ENCODE measurements at regions not wholly inside any gene's neighbourhood (a gene's known extent, or its start where the extent isn't known, plus 50 kb on each side); places are given as distances from the start of the nearest gene placed in this dataset.

- TF ChIP-seq CTCF (IDR thresholded peaks at IDR 0.05) = no peak
- no peak for TF ChIP-seq POLR2A (IDR thresholded peaks at IDR 0.05; ENCODE audit: low read depth)
Measured at GRCh38 chr9:108274971-108275370, 580.8 kb downstream of the ACTL7B start.
